Liver (tissue), 8 donors: ENCODE measurements at regions not wholly inside any gene's neighbourhood (a gene's known extent, or its start where the extent isn't known, plus 50 kb on each side); places are given as distances from the start of the nearest gene placed in this dataset.

Source experiments
- DNase-seq: peaks from one replicate; pipeline ENCODE4 v3.0.0-alpha.2; 2017; ENCODE audit warnings: low spot score
- H3K27ac ChIP-seq, 2 donors: one replicate each; pipeline ENCODE4 v1.7.0; 2013; ENCODE audit warnings: inconsistent platforms in 2 of 2, low read length in 2 of 2, control low read depth in 1 of 2, low read depth in 1 of 2, mild to moderate bottlenecking in 1 of 2
- H3K27me3 ChIP-seq, 4 donors: one replicate each; pipeline versions ENCODE4 v1.6.1 to v1.7.0; 2013; ENCODE audit warnings: low read length in 3 of 4, inconsistent platforms in 1 of 4, mild to moderate bottlenecking in 1 of 4, moderate library complexity in 1 of 4; ENCODE audit not compliant: control insufficient read depth in 4 of 4, insufficient read depth in 4 of 4
- H3K36me3 ChIP-seq, 4 donors: one replicate each; pipeline versions ENCODE4 v1.6.1 to v1.7.0; 2013; ENCODE audit warnings: low read length in 3 of 4, mild to moderate bottlenecking in 3 of 4, low read depth in 1 of 4, moderate library complexity in 1 of 4; ENCODE audit not compliant: control insufficient read depth in 4 of 4, insufficient read depth in 3 of 4
- H3K4me1 ChIP-seq, 4 donors: one replicate each; pipeline versions ENCODE4 v1.6.1 to v1.7.0; 2013; ENCODE audit warnings: low read length in 3 of 4, mild to moderate bottlenecking in 3 of 4, moderate library complexity in 1 of 4; ENCODE audit not compliant: control insufficient read depth in 4 of 4, insufficient read depth in 4 of 4
- H3K4me3 ChIP-seq, 3 donors: one replicate each; pipeline versions ENCODE4 v1.6.1 to v1.7.0; 2013; ENCODE audit warnings: low read length in 3 of 3, control low read depth in 1 of 3, low read depth in 1 of 3, mild to moderate bottlenecking in 1 of 3
- H3K9ac ChIP-seq, 2 donors: one replicate each; pipeline ENCODE4 v1.7.0; 2013; ENCODE audit warnings: low read length in 2 of 2, mild to moderate bottlenecking in 2 of 2, moderate library complexity in 2 of 2, control low read depth in 1 of 2, low read depth in 1 of 2
- H3K9me3 ChIP-seq, 4 donors: one replicate each; pipeline versions ENCODE4 v1.6.1 to v1.7.0; 2013; ENCODE audit warnings: low read length in 3 of 4; ENCODE audit not compliant: control insufficient read depth in 4 of 4
- CTCF ChIP-seq: fragments of 150-350 bp; IDR thresholded peaks from 2 replicates; pipeline ENCODE4 v1.5.1; 2017; ENCODE audit warnings: improper control_type of control experiment, low read depth, low read length; ENCODE audit not compliant: missing input control
- EGR1 ChIP-seq, 2 donors: IDR thresholded peaks; 2 replicates each; pipeline ENCODE4 v1.6.1; 2016 to 2018; ENCODE audit warnings: antibody characterized with exemption in 2 of 2, low read depth in 2 of 2
- FOXA1 ChIP-seq: IDR thresholded peaks from 2 replicates; pipeline ENCODE4 v1.6.1; 2016; ENCODE audit warnings: antibody characterized with exemption
- FOXA2 ChIP-seq: IDR thresholded peaks from 2 replicates; pipeline ENCODE4 v1.6.1; 2016; ENCODE audit warnings: antibody characterized with exemption
- GABPA ChIP-seq, 2 donors: IDR thresholded peaks in 1 of 2; conservative IDR thresholded peaks in 1 of 2; 2 replicates each; pipeline ENCODE4 v1.6.1; 2016; ENCODE audit warnings: antibody characterized with exemption in 2 of 2, mild to moderate bottlenecking in 1 of 2, moderate library complexity in 1 of 2
- HNF4A ChIP-seq, 2 donors: conservative IDR thresholded peaks; 2 replicates each; pipeline ENCODE4 v1.6.1; 2016; ENCODE audit warnings: antibody characterized with exemption in 2 of 2, mild to moderate bottlenecking in 2 of 2
- HNF4G ChIP-seq: IDR thresholded peaks from 2 replicates; pipeline ENCODE4 v1.6.1; 2016; ENCODE audit warnings: antibody characterized with exemption
- JUND ChIP-seq, 2 donors: IDR thresholded peaks; 2 replicates each; pipeline ENCODE4 v1.6.1; 2016; ENCODE audit warnings: antibody characterized with exemption in 2 of 2
- MAX ChIP-seq: IDR thresholded peaks from 2 replicates; pipeline ENCODE4 v1.6.1; 2016; ENCODE audit warnings: antibody characterized with exemption
- RAD21 ChIP-seq, 2 donors: IDR thresholded peaks; 2 replicates each; pipeline ENCODE4 v1.6.1; 2016; ENCODE audit warnings: antibody characterized with exemption in 2 of 2, mild to moderate bottlenecking in 2 of 2
- REST ChIP-seq: IDR thresholded peaks from 2 replicates; pipeline ENCODE4 v1.6.1; 2016; ENCODE audit warnings: antibody characterized with exemption, mild to moderate bottlenecking
- RXRA ChIP-seq, 2 donors: IDR thresholded peaks; 2 replicates each; pipeline ENCODE4 v1.6.1; 2017 to 2018; ENCODE audit warnings: antibody characterized with exemption in 2 of 2, mild to moderate bottlenecking in 1 of 2
- SP1 ChIP-seq: IDR thresholded peaks from 2 replicates; pipeline ENCODE4 v1.6.1; 2018; ENCODE audit warnings: antibody characterized with exemption, mild to moderate bottlenecking
- TAF1 ChIP-seq: conservative IDR thresholded peaks from 2 replicates; pipeline ENCODE4 v1.6.1; 2016; ENCODE audit warnings: antibody characterized with exemption, mild to moderate bottlenecking
- YY1 ChIP-seq: IDR thresholded peaks from 2 replicates; pipeline ENCODE4 v1.6.1; 2016; ENCODE audit warnings: antibody characterized with exemption, mild to moderate bottlenecking
- ZBTB33 ChIP-seq: IDR thresholded peaks from 2 replicates; pipeline ENCODE4 v1.6.1; 2016; ENCODE audit warnings: antibody characterized with exemption
- WGBS: extraction: QIAGEN DNeasy Blood & Tissue Kit; methylation state at CpG from one replicate; pipeline ENCODE4 v1.1.7; 2013; 5-methylcytosine and 5-hydroxymethylcytosine counted together
- donor health status: healthy.
- donor health status: healthy.
- donor health status: healthy.
- donor health status: healthy.
- donor health status: healthy.

- Histone ChIP-seq H3K9ac (no peak overlapping the region), H3K36me3 (no peaks in the 10 kb centered on the region), H3K27ac (peak overlapping the region; percentile 1 to 11), H3K4me3 (no peak overlapping the region), H3K27me3 (no peaks in the 10 kb centered on the region), H3K4me1 (peaks cover 8 to 39% (median 34%) of the 10 kb centered on the region in 4 donors), H3K9me3 (peaks cover 0 to 3% (median 0%) of the 10 kb centered on the region in 4 donors)
- TF ChIP-seq EGR1 (IDR thresholded peaks at IDR 0.05; ENCODE audit: low read depth in 2 of 2) = no peak
- TF ChIP-seq REST = no peak
- TF ChIP-seq RAD21 (IDR thresholded peaks at IDR 0.05) = no peak
- TF ChIP-seq FOXA2 = no peak
- TF ChIP-seq HNF4A (conservative IDR thresholded peaks at IDR 0.05) = no peak
- no peak for TF ChIP-seq HNF4G
- TF ChIP-seq SP1 = no peak
- TF ChIP-seq CTCF = no peak
- no peak for TF ChIP-seq GABPA (IDR thresholded peaks at IDR 0.05 in 1 of 2, conservative IDR thresholded peaks at IDR 0.05 in 1 of 2)
- no peak for TF ChIP-seq TAF1
- no peak for TF ChIP-seq YY1
- TF ChIP-seq RXRA (IDR thresholded peaks at IDR 0.05) = no peak
- TF ChIP-seq ZBTB33 = no peak
- DNase-seq = no peak
- WGBS = 64% methylated on average over 4 of the region's 4 CpGs
Measured at GRCh38 chr10:78640796-78641636, 427.8 kb upstream of the ZMIZ1 start.

- no peak overlapping the region for H3K9ac ChIP-seq
- no peaks in the 10 kb centered on the region for H3K27me3 ChIP-seq
- peak overlapping the region; percentile 8 to 11 for H3K27ac ChIP-seq
- H3K36me3 ChIP-seq = no peaks in the 10 kb centered on the region
- H3K4me3 ChIP-seq = no peak overlapping the region
- no peak for DNase-seq
- H3K9me3 ChIP-seq = peaks cover 0 to 3% (median 0%) of the 10 kb centered on the region in 4 donors
- 37% methylated on average over 5 of the region's 5 CpGs for WGBS
- peaks cover 8 to 39% (median 34%) of the 10 kb centered on the region in 4 donors for H3K4me1 ChIP-seq
- no peak for TF ChIP-seq CTCF
- TF ChIP-seq EGR1 (IDR thresholded peaks at IDR 0.05; ENCODE audit: low read depth in 2 of 2) = no peak
- TF ChIP-seq HNF4A (conservative IDR thresholded peaks at IDR 0.05) = peak; percentile 77 to 87
- no peak for TF ChIP-seq FOXA1
- no peak for TF ChIP-seq TAF1
- TF ChIP-seq HNF4G = no peak
- TF ChIP-seq MAX = peak; percentile 44
- peak; percentile 19 to 78 for TF ChIP-seq RXRA (IDR thresholded peaks at IDR 0.05)
- TF ChIP-seq ZBTB33 = no peak
- TF ChIP-seq JUND (IDR thresholded peaks at IDR 0.05) = no peak
- no peak for TF ChIP-seq FOXA2
Measured at GRCh38 chr10:78641693-78642092, 427.1 kb upstream of the ZMIZ1 start.
